Islet of Langerhans (tissue), 1 donor: ENCODE measurements at regions not wholly inside any gene's neighbourhood (a gene's known extent, or its start where the extent isn't known, plus 50 kb on each side); places are given as distances from the start of the nearest gene placed in this dataset.

Experiments used
- FAIRE-seq: peaks from one replicate; lab custom pipeline; 2011; peaks lifted over from hg19 to GRCh38; lab: Jason Lieb, UNC

DNA sequence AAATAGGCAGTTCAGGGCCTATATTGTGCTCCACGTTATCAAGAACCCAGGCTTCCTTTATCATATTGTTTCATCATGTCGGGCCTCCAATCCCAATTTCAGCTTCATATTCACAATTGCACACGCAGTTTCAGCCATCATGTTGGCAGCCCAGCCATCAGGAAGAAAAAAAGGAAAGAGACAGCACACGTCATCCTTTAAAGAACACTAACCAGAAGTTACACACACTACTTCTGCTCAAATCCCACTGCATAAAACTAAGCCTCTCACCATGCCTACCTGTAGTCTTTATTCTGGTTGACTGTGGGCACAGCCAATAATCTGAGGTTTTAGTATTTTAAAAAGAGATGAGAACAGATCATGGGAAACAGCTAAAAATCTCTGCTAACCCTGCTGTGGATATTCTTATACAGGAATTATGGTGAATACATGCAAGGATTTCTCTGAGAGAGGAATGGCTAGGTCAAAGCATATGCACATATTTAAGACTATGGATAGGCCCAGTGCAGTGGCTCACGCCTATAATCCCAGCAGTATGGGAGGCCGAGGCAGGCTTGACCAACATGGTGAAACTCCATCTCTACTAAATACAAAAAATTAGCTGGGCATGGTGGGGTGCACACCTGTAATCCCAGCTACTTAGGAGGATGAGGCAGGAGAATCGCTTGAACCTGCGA lies 534.4 kb downstream of the ETV1 start:
- FAIRE-seq, result no peak

DNA sequence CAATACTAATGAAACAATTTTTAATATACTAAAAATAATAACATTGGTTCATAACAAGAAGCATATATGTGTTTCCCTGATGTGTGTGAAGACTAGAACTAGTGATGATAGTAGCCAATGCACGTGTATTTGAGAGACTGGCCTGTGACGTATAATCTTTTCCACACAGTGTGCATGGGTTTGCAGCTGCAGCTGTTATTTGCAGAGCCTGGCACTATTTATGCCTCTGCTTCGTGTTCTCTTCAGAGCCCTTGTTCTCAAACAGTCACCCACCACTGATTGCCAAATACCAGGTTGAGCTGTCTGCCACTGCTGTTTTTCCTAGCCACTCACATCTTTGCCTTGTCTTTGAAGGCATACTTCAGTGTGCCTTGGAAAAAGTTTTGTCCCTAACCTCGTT lies 531.7 kb downstream of the ETV1 start:
- no peak for FAIRE-seq

DNA sequence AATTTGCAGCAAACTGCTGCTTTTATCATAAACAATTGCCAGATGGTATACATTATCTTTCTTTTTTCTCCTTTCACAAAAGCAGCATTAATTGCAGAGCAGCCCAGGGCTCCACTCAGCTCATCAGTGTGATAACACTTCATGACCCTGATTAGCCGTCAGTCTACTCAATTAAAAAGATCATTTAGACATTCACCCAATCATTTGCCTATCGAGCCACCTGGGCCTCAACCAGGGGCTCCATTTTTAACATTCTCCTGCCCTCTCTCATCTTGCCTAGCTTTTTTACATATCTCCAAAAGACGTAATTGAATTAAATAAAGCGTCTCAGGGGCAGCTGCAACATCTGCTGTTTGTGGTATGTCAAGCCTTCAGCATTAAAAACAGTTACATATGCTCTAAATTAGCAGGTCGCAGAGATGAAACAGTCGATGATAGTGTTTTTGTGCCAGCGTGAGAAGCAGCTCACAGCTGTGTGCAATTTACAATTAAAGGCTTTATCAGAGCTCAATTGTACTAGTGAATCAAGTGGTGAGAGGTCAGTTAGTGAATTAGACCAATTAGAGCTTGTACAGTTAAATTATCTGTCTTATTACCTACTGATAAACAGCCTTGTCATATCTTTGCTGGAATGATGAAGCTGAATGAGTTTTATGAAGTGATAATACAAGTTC lies 522.5 kb downstream of the ETV1 start:
- no peak for FAIRE-seq

DNA sequence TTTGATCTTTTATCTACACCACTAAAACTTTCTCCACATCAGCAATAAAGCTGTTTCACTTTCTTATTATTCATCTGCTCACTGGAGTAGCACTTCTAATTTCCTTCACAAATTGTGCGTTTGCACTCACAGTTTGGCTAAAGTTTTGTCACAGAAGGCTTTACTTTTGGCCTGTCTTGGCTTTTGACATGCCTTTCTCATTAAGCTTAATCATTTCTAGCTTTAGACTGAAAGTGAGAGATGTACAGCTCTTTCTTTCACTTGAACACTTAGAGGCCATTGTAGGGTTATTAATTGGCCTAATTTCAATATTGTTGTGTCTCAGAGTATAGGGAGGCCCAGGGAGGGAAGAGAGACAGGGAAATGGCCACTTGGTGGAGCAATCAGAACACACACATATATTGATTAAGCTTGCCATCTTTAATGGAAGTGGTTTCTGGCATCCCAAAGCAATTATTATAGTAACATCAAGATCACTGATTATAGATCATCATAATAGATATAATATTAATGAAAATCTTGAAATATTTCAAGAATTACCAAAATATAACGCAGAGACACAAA lies 512.5 kb downstream of the ETV1 start:
- FAIRE-seq, result no peak

GRCh38 chr7:13489386-13489785 lies 500.1 kb downstream of the ETV1 start:
- no peak for FAIRE-seq

- no peak for FAIRE-seq
These were observed 492.5 kb downstream of the ETV1 start for GRCh38 chr7:13496976-13497375.

GRCh38 chr7:13508586-13508985 lies 480.9 kb downstream of the ETV1 start:
- FAIRE-seq, result no peak

- FAIRE-seq, result no peak
These were observed 470.7 kb downstream of the ETV1 start for GRCh38 chr7:13518738-13519137.

DNA sequence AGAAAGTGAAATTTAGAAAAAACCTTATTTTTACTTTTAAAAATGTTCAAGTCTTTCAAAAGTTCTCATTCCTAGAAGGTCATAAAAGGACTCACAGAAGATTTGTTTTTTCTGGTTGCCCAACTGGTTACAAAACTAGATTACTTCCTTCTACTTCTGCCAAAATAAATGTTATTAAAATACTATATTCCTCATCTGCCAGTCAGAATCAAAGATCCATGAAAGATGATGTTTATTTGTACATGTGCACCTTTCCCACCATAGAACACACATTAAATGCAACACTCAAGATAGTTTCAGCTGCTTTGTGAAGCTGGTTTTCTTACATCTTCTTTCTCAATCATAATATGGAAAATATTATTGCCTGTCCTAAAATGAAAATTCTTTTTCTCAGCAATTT lies 465.4 kb downstream of the ETV1 start:
- FAIRE-seq, result peak; percentile 51

DNA sequence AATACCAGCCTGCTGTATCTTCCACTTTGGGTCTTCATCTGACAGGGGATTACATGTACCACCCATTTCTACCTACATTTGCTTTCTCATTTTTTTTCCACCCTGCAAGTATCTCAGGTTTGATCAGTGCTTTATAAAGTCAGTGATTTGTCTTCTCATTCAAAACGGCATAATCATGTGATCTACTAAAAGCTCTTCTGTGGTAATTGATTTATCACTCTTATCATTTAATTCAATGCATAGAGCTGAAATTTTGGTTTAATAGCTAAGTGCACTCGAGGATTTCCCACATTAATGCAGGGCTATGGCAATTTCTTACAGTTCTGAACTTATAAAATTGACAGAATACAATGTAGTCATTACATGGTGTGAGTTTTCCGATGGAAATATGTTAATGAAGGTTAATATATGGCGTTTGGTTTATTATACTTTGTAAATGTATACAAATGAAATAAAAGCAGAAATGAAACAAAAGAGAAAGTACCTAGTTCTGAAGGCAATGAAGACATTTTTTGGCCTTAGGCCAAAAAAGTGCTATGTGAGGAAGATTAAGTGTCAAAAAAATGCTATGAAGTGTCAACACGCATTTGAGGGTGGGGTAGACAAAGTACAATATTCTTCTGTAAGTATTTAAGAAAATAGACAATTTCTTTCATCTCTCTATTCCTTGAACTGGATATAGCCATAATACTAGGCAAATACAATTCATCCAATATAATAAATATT lies 457.3 kb downstream of the ETV1 start:
- FAIRE-seq, result no peak

- FAIRE-seq, result no peak
These were observed 450.8 kb downstream of the ETV1 start for GRCh38 chr7:13538669-13539068.

- no peak for FAIRE-seq
These were observed 449.0 kb downstream of the ETV1 start for GRCh38 chr7:13540429-13540828.

DNA sequence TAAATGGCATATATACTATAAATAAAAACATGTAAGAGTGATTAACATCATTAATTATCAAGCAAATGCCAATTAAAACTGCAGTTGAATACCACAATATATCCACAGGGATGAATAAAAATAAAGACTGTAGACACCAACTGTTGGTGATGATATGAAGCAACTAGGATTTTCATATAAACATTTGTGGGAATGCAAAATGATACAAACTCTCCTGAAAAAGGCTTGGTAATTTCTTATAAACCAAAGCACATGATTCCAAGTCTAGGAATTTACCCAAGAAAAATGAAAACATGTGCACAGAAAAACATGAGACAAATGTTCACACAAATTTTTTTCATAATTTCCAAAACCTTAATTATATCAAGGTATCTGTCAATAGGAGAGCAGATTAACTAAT lies 448.1 kb downstream of the ETV1 start:
- FAIRE-seq, result no peak

GRCh38 chr7:13542451-13542850 lies 447.0 kb downstream of the ETV1 start:
- FAIRE-seq, result no peak

- peak; percentile 64 for FAIRE-seq
These were observed 438.0 kb downstream of the ETV1 start for GRCh38 chr7:13551503-13551902.

- no peak for FAIRE-seq
These were observed 429.0 kb downstream of the ETV1 start for GRCh38 chr7:13560441-13560840.

- FAIRE-seq, result no peak
These were observed 426.2 kb downstream of the ETV1 start for GRCh38 chr7:13563257-13563656.

DNA sequence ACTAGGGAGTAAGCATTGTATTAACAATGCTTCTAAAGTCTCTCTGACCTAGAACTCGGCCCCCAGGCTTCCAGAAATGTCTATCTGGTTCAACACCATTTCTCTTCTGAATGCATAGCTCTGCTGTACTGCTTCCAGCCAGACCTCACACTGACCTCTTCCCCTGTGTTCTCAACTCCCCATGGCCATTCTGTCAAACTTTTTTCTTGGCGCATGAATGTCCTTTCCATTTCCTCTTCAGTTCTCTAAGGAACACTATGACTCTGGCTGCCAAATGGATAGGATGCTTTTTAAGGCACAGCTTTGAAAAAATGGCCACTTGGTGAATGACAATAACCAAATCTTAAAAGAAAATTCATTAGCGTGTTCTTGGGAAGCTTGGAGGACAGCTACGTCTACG lies 425.8 kb downstream of the ETV1 start:
- FAIRE-seq, result no peak

DNA sequence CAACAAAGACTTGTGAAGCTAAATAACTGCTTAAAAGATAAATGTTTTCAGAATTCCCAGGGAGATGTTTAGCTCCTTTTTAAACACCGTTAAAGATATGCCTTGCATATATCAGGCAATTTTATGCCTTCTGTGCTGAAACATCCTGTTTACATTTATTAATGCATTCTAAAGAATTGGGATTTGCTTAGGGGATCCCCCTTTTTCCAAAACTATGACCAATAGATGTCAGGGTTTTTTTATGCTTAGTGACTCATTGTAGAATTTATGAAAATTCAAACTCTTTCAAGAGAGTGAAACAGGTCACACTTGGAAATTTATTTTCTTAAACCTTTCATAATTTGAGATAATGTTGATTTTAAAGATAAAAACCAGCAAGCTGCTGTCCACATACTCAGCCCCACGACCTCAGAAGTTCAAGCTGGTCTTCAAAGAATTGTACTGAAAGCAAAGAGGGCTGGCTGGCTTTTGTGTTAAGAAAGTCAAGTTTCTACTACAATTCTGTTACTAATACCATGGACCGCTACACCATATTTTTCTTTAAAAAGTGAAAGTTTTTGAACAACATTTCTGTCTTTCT lies 411.8 kb downstream of the ETV1 start:
- no peak for FAIRE-seq

DNA sequence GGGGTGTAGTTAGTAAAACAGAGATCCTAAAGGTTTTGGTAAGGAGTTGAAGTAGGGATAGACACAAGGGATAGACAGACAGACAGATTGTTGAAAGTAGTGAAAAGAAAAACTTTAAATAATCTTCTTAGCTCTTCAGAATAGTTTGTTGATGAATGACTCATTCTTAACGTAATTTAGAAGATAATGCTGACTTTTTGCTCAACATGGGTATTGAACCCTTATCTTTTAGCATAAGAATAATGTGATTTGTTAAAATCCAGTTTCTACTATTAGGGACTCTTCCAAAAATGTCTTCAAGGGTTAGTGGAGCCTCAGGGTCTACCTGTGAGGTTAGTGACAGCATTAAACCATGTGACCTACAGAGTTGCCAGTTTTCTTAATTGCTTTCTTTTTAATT lies 411.2 kb downstream of the ETV1 start:
- FAIRE-seq, result no peak

GRCh38 chr7:13581097-13581496 lies 408.4 kb downstream of the ETV1 start:
- no peak for FAIRE-seq

- FAIRE-seq, result no peak
These were observed 395.6 kb downstream of the ETV1 start for GRCh38 chr7:13593854-13594253.

DNA sequence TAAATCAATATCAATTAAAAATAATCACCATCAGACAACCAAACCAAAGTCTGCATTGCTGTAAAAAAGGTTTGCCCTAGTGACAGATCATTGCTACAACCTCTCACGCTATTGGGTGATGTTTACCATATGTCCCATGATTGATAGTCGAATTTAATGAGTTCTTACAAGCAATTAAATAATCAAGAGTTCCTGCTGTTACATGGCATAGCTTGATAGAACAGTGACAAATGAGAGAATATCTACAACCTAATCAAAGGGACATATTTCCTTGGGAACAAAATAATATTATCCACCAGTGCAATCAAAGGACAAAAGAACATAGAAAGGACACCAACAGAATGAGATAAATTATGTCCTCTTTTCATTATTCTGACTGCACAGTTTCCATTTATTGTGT lies 387.4 kb downstream of the ETV1 start:
- no peak for FAIRE-seq
